ENCODE measurements at regions not wholly inside any gene's neighbourhood (a gene's known extent, or its start where the extent isn't known, plus 50 kb on each side); places are given as distances from the start of the nearest gene placed in this dataset.

DNA sequence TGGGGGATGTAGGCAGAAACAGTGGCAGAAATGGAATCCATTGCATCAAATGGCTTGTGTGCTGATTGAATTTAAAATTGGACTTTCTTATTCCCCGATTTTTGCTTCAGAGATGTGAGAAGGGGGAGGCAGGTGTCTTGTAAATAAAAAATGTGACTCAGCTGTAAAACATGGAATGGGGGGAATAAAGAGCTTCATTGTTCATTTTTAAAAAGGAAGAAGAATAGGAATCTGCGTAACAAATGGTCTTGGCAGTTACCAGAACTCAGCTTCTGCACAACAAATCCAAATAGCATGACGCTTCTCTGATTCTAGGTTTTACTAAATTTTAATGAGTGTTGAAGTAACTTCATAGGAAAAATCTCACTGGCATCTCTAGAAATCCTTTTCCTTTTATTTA lies 323.9 kb upstream of the GBE1 start:
- no peak for DNase-seq (ENCODE audit: low read depth)
- Histone ChIP-seq H3K4me3 (ENCODE audit: low read depth, low read length) (no peak overlapping the region), H3K27me3 (ENCODE audit: control insufficient read depth, insufficient read depth, low read length) (no peaks in the 10 kb centered on the region), H3K36me3 (ENCODE audit: control insufficient read depth, insufficient read depth, low read length) (no peaks in the 10 kb centered on the region)
- FAIRE-seq: no peak
- TF ChIP-seq CTCF (IDR thresholded peaks at IDR 0.05; ENCODE audit: insufficient read depth, low read length, severe bottlenecking): no peak

DNA sequence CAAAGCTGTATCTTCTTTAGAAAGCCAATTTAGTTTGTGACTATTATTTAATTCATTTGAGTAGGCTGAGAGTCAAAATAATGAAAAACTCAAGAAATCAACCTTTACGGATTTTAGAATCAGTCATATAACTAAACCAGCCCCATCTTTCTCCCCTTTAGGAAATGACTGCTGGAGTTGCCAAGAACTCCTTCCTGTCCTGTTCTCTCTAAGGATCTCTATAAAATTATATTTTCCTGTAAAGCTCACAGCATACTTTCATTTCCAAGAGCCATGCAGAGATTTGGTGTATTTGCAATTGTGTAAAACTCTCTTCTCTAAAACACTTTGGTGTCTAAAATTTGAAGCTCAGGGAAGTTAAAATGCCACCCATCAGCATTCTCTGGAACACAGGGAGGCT lies 323.4 kb upstream of the GBE1 start:
- no peaks in the 10 kb centered on the region for H3K27me3 ChIP-seq (ENCODE audit: control insufficient read depth, insufficient read depth, low read length)
- FAIRE-seq (no peak), DNase-seq (ENCODE audit: low read depth) (no peak)
- no peaks in the 10 kb centered on the region for H3K36me3 ChIP-seq (ENCODE audit: control insufficient read depth, insufficient read depth, low read length)
- H3K4me3 ChIP-seq (ENCODE audit: low read depth, low read length): no peak overlapping the region
- no peak for TF ChIP-seq CTCF (IDR thresholded peaks at IDR 0.05; ENCODE audit: insufficient read depth, low read length, severe bottlenecking)

DNA sequence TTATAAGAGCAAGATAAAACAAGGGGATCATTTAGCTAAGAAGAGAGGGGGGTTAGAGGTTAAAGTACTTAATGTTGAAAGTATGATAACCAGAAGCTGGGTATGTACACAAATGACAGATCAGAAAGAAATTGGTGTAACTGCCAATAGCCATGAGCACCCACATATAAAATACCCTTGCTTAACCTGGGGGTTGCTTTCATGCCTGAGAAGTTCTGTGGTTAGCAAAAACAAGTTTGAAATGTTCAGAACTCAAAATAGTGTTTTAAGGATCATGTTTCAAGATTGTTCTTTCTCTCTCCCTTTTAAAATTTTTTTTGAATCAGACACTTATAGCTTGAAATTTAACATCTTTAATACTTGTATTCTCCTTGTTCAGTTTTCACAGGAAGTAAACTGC lies 321.4 kb upstream of the GBE1 start:
- Histone ChIP-seq H3K27me3 (ENCODE audit: control insufficient read depth, insufficient read depth, low read length) (no peaks in the 10 kb centered on the region), H3K36me3 (ENCODE audit: control insufficient read depth, insufficient read depth, low read length) (no peaks in the 10 kb centered on the region), H3K4me3 (ENCODE audit: low read depth, low read length) (no peak overlapping the region)
- TF ChIP-seq CTCF (IDR thresholded peaks at IDR 0.05; ENCODE audit: insufficient read depth, low read length, severe bottlenecking): no peak
- FAIRE-seq (no peak), DNase-seq (ENCODE audit: low read depth) (no peak)

DNA sequence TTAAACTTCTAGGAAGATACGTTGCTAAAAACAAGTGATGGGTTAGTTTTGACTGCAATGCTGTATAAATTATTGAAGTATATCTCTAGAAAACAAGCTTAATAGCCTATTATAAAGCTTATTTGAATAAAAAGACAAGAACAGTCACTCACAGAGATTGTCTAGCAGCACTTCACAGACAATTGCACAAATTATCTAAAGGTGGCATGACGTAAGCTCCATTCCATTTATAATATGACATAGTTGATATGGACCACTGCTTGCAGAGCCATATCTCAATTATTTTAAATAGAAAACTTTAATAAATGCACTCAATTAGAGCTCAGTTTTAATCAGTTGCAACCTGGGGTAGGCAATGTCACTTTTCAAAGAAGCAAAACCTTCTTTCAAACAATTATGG lies 319.9 kb upstream of the GBE1 start:
- TF ChIP-seq CTCF (IDR thresholded peaks at IDR 0.05; ENCODE audit: insufficient read depth, low read length, severe bottlenecking): no peak
- no peaks in the 10 kb centered on the region for H3K27me3 ChIP-seq (ENCODE audit: control insufficient read depth, insufficient read depth, low read length)
- H3K36me3 ChIP-seq (ENCODE audit: control insufficient read depth, insufficient read depth, low read length): no peaks in the 10 kb centered on the region
- no peak overlapping the region for H3K4me3 ChIP-seq (ENCODE audit: low read depth, low read length)
- DNase-seq (ENCODE audit: low read depth) (no peak), FAIRE-seq (no peak)

DNA sequence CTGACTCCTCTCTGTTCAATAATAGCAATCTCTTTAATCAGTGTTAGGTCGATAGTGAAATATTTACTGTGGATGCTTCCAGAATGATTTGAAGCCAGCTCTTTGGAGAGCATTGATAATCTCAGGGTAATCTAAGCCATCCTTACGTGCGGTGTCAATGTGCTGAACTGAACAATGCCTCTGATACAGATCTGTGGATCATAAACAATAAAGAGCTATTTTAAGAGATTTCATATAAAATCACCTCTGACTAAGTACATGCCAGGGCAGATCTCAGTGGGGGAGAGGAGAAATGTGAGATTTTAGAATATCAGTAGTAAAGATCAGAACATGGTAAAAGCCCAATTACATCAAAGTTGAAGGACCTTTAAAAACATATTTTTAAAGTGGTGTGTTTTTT lies 319.3 kb upstream of the GBE1 start:
- Histone ChIP-seq H3K4me3 (ENCODE audit: low read depth, low read length) (no peak overlapping the region), H3K36me3 (ENCODE audit: control insufficient read depth, insufficient read depth, low read length) (no peaks in the 10 kb centered on the region), H3K27me3 (ENCODE audit: control insufficient read depth, insufficient read depth, low read length) (no peaks in the 10 kb centered on the region)
- no peak for FAIRE-seq
- TF ChIP-seq CTCF (IDR thresholded peaks at IDR 0.05; ENCODE audit: insufficient read depth, low read length, severe bottlenecking): no peak
- no peak for DNase-seq (ENCODE audit: low read depth)

- TF ChIP-seq CTCF (IDR thresholded peaks at IDR 0.05; ENCODE audit: insufficient read depth, low read length, severe bottlenecking): no peak
- Histone ChIP-seq H3K36me3 (ENCODE audit: control insufficient read depth, insufficient read depth, low read length) (no peaks in the 10 kb centered on the region), H3K27me3 (ENCODE audit: control insufficient read depth, insufficient read depth, low read length) (no peaks in the 10 kb centered on the region), H3K4me3 (ENCODE audit: low read depth, low read length) (no peak overlapping the region)
- DNase-seq (ENCODE audit: low read depth) (peak; percentile 48), FAIRE-seq (no peak)
These were observed 318.8 kb upstream of the GBE1 start for GRCh38 chr3:82080261-82080660.

All from bronchial epithelial cell (primary cell).